SU-DHL-6 (cell line): ENCODE measurements at regions not wholly inside any gene's neighbourhood (a gene's known extent, or its start where the extent isn't known, plus 50 kb on each side); places are given as distances from the start of the nearest gene placed in this dataset.

Experiments used
- H2AFZ ChIP-seq: fragments of 200-600 bp; sonication (generic); 2 replicates; pipeline ENCODE4 v1.6.1; 2014; ENCODE audit warnings: low read depth, mild to moderate bottlenecking, moderate library complexity, mixed read lengths, antibody characterized with exemption, low read length; ENCODE audit not compliant: severe bottlenecking
- H3F3A ChIP-seq: fragments of 200-600 bp; shearing (Covaris generic); 2 replicates; pipeline ENCODE4 v1.6.0; 2016; ENCODE audit warnings: antibody characterized with exemption, mild to moderate bottlenecking; ENCODE audit not compliant: insufficient read depth
- H3K27ac ChIP-seq: fragments of 200-600 bp; sonication (generic); 2 replicates; pipeline ENCODE4 v1.5.1; 2016; ENCODE audit warnings: low read depth, mild to moderate bottlenecking, low read length, moderate library complexity, mixed read lengths
- H3K27me3 ChIP-seq: fragments of 200-600 bp; sonication (generic), shearing (Covaris generic); 2 replicates; pipeline ENCODE4 v1.6.0; 2014; ENCODE audit warnings: mild to moderate bottlenecking, low read length
- H3K36me3 ChIP-seq: fragments of 200-600 bp; sonication (generic); 2 replicates; pipeline ENCODE4 v1.6.1; 2014; ENCODE audit warnings: mild to moderate bottlenecking, low read length, mixed read lengths
- H3K4me2 ChIP-seq: fragments of 300-600, 200-600 bp; shearing (Covaris generic), sonication (generic); 2 replicates; pipeline ENCODE4 v1.6.0; 2014; ENCODE audit warnings: low read length, low read depth, mild to moderate bottlenecking; ENCODE audit not compliant: poor library complexity, severe bottlenecking
- H3K4me3 ChIP-seq: fragments of 200-600 bp; sonication (generic); 2 replicates; pipeline ENCODE4 v1.5.1; 2014; ENCODE audit warnings: antibody characterized with exemption, low read length, mild to moderate bottlenecking, mixed read lengths; ENCODE audit not compliant: insufficient read depth, poor library complexity, severe bottlenecking
- H3K79me2 ChIP-seq: fragments of 200-600 bp; sonication (generic); 2 replicates; pipeline ENCODE4 v1.6.1; 2014; ENCODE audit warnings: mild to moderate bottlenecking, low read length, moderate library complexity; ENCODE audit not compliant: insufficient read depth
- H3K9ac ChIP-seq: fragments of 200-600 bp; sonication (generic); 2 replicates; pipeline ENCODE4 v1.7.0; 2014; ENCODE audit warnings: mild to moderate bottlenecking, low read length
- H3K9me2 ChIP-seq: fragments of 200-600 bp; sonication (generic); replicated peaks from 2 replicates; pipeline ENCODE4 v1.6.1; 2014; ENCODE audit warnings: low read length; ENCODE audit not compliant: insufficient read depth
- H3K9me3 ChIP-seq: fragments of 200-600 bp; sonication (generic); 2 replicates; pipeline ENCODE4 v1.6.1; 2014; ENCODE audit warnings: low read length, mixed read lengths; ENCODE audit not compliant: insufficient read depth
- H4K20me1 ChIP-seq: fragments of 200-600 bp; sonication (generic); 2 replicates; pipeline ENCODE4 v1.6.1; 2014; ENCODE audit warnings: low read depth, mild to moderate bottlenecking, antibody characterized with exemption, low read length, moderate library complexity, mixed read lengths
- CTCF ChIP-seq: fragments of 200-600 bp; sonication (generic); IDR thresholded peaks from one replicate; pipeline ENCODE4 v1.5.1; 2017; ENCODE audit warnings: antibody characterized with exemption, mild to moderate bottlenecking, low read length, moderate library complexity; ENCODE audit not compliant: insufficient read depth, poor library complexity, severe bottlenecking
- EZH2phosphoT487 ChIP-seq: fragments of 200-600 bp; sonication (generic), shearing (Covaris generic); conservative IDR thresholded peaks from 2 replicates; pipeline ENCODE4 v1.6.1; 2018; ENCODE audit warnings: mild to moderate bottlenecking, antibody characterized with exemption, low read length, moderate library complexity, mixed read lengths

- Histone ChIP-seq H3F3A (no peaks in the 10 kb centered on the region), H3K4me2 (no peak overlapping the region), H4K20me1 (no peaks in the 10 kb centered on the region), H3K36me3 (no peaks in the 10 kb centered on the region), H3K4me3 (no peak overlapping the region), H3K9me3 (no peaks in the 10 kb centered on the region), H3K27me3 (no peaks in the 10 kb centered on the region), H3K9me2 (no peaks in the 10 kb centered on the region), H3K79me2 (no peaks in the 10 kb centered on the region), H3K27ac (no peak overlapping the region), H2AFZ (no peak overlapping the region), H3K9ac (no peak overlapping the region)
- no peak for TF ChIP-seq EZH2phosphoT487
Measured at GRCh38 chrX:34493086-34493485, 164.0 kb downstream of the TMEM47 start.

GRCh38 chrX:34491126-34491525 is 166.0 kb downstream of the TMEM47 start:
- TF ChIP-seq EZH2phosphoT487 (no peak), CTCF (no peak)
- no peak overlapping the region for H3K4me2 ChIP-seq
- H3K79me2 ChIP-seq = no peaks in the 10 kb centered on the region
- H2AFZ ChIP-seq = no peak overlapping the region
- H3K9me2 ChIP-seq = no peaks in the 10 kb centered on the region
- H4K20me1 ChIP-seq = no peaks in the 10 kb centered on the region
- no peak overlapping the region for H3K4me3 ChIP-seq
- H3K9ac ChIP-seq = no peak overlapping the region
- no peaks in the 10 kb centered on the region for H3F3A ChIP-seq
- H3K27me3 ChIP-seq = no peaks in the 10 kb centered on the region
- H3K36me3 ChIP-seq = no peaks in the 10 kb centered on the region
- no peaks in the 10 kb centered on the region for H3K9me3 ChIP-seq
- no peak overlapping the region for H3K27ac ChIP-seq

- no peaks in the 10 kb centered on the region for H3K9me2 ChIP-seq
- H4K20me1 ChIP-seq = no peaks in the 10 kb centered on the region
- H3K27me3 ChIP-seq = no peaks in the 10 kb centered on the region
- no peak overlapping the region for H3K4me3 ChIP-seq
- no peaks in the 10 kb centered on the region for H3K79me2 ChIP-seq
- H3K36me3 ChIP-seq = no peaks in the 10 kb centered on the region
- H3K9ac ChIP-seq = no peak overlapping the region
- no peak overlapping the region for H3K4me2 ChIP-seq
- TF ChIP-seq EZH2phosphoT487 = no peak
- H3F3A ChIP-seq = no peaks in the 10 kb centered on the region
- H3K9me3 ChIP-seq = no peaks in the 10 kb centered on the region
- no peak overlapping the region for H3K27ac ChIP-seq
- H2AFZ ChIP-seq = no peak overlapping the region
Measured at GRCh38 chrX:34487364-34487763, 169.7 kb downstream of the TMEM47 start.

GRCh38 chrX:34483980-34484379 is 173.1 kb downstream of the TMEM47 start:
- no peak overlapping the region for H2AFZ ChIP-seq
- H3K9ac ChIP-seq = no peak overlapping the region
- no peaks in the 10 kb centered on the region for H3F3A ChIP-seq
- no peaks in the 10 kb centered on the region for H4K20me1 ChIP-seq
- H3K9me3 ChIP-seq = no peaks in the 10 kb centered on the region
- H3K27ac ChIP-seq = no peak overlapping the region
- no peaks in the 10 kb centered on the region for H3K27me3 ChIP-seq
- no peak overlapping the region for H3K4me2 ChIP-seq
- H3K36me3 ChIP-seq = no peaks in the 10 kb centered on the region
- H3K79me2 ChIP-seq = no peaks in the 10 kb centered on the region
- H3K9me2 ChIP-seq = no peaks in the 10 kb centered on the region
- no peak for TF ChIP-seq EZH2phosphoT487
- TF ChIP-seq CTCF = no peak
- H3K4me3 ChIP-seq = no peak overlapping the region
